AG04450 (cell line): ENCODE measurements at regions not wholly inside any gene's neighbourhood (a gene's known extent, or its start where the extent isn't known, plus 50 kb on each side); places are given as distances from the start of the nearest gene placed in this dataset.

Source experiments
- CTCF ChIA-PET: fragments of 300-600, 350-600 bp; formaldehyde crosslinking; extraction: SDS; loops from one replicate; lab custom pipeline; 2022; ENCODE audit warnings: antibody characterized with exemption, inconsistent platforms; lab: Charles Lee
- POLR2A ChIA-PET: fragments of 350-600 bp; formaldehyde crosslinking; extraction: SDS; loops from one replicate; lab custom pipeline; 2021; ENCODE audit warnings: antibody characterized with exemption, inconsistent platforms; lab: Yijun Ruan, JAX
- DNase-seq: peaks from one replicate; pipeline ENCODE4 v3.0.0-alpha.2; 2011; ENCODE audit warnings: low read depth, low spot score
- H3K27ac ChIP-seq: one replicate; pipeline ENCODE4 v1.5.1; 2012; ENCODE audit warnings: low read depth, low read length, control low read depth
- H3K27me3 ChIP-seq: one replicate; pipeline ENCODE4 v1.6.0; 2012; ENCODE audit warnings: low read length; ENCODE audit not compliant: control insufficient read depth, insufficient read depth
- H3K4me3 ChIP-seq: 2 replicates; pipeline ENCODE4 v1.5.1; 2011; ENCODE audit warnings: mild to moderate bottlenecking, low read depth, low read length, control low read depth
- H3K9me3 ChIP-seq: 2 replicates; pipeline ENCODE4 v1.5.1; 2012; ENCODE audit warnings: low read length; ENCODE audit not compliant: control insufficient read depth, insufficient read depth
- TF ChIP-seq, protein P1 (sequence below): IDR thresholded peaks from 2 replicates; pipeline ENCODE4 v1.5.1; 2011; ENCODE audit warnings: low read depth, low read length, control low read depth, inconsistent platforms

- ChIA-PET POLR2A (no interaction called here), CTCF (no interaction called here)
- Histone ChIP-seq H3K9me3 (no peaks in the 10 kb centered on the region), H3K27me3 (no peaks in the 10 kb centered on the region), H3K4me3 (no peak overlapping the region), H3K27ac (no peak overlapping the region)
- DNase-seq: no peak
- TF ChIP-seq, protein P1, sequence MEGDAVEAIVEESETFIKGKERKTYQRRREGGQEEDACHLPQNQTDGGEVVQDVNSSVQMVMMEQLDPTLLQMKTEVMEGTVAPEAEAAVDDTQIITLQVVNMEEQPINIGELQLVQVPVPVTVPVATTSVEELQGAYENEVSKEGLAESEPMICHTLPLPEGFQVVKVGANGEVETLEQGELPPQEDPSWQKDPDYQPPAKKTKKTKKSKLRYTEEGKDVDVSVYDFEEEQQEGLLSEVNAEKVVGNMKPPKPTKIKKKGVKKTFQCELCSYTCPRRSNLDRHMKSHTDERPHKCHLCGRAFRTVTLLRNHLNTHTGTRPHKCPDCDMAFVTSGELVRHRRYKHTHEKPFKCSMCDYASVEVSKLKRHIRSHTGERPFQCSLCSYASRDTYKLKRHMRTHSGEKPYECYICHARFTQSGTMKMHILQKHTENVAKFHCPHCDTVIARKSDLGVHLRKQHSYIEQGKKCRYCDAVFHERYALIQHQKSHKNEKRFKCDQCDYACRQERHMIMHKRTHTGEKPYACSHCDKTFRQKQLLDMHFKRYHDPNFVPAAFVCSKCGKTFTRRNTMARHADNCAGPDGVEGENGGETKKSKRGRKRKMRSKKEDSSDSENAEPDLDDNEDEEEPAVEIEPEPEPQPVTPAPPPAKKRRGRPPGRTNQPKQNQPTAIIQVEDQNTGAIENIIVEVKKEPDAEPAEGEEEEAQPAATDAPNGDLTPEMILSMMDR: no peak
Measured at GRCh38 chr11:91731051-91731450, 493.6 kb upstream of the FAT3 start.

GRCh38 chr11:91730620-91731019 lies 494.0 kb upstream of the FAT3 start:
- no peak for DNase-seq
- CTCF ChIA-PET: no interaction called here
- H3K4me3 ChIP-seq: no peak overlapping the region
- no peaks in the 10 kb centered on the region for H3K9me3 ChIP-seq
- TF ChIP-seq, protein P1: no peak
- no peak overlapping the region for H3K27ac ChIP-seq
- no peaks in the 10 kb centered on the region for H3K27me3 ChIP-seq
- POLR2A ChIA-PET: no interaction called here

DNA sequence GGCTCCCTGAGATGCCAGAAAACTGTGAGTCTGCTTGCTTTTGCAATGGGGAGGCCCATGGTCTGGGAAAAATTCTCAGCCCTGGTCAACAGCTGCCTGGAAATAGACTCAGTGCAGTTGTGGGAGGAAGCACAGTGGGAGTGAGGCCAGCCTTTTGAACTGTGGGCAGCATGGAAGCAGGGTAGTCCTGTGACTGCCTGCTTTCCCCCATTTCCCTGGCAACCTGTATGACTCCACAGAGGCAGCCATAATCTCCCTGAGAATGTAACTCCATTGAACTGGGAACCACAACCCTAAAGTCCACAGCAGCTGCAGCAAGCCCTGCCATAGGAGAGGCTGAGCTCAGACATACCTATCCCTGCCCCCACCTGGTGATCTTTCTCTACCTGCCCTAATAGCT lies 494.6 kb upstream of the FAT3 start:
- Histone ChIP-seq H3K27me3 (no peaks in the 10 kb centered on the region), H3K9me3 (no peaks in the 10 kb centered on the region), H3K4me3 (no peak overlapping the region), H3K27ac (no peak overlapping the region)
- no peak for DNase-seq
- TF ChIP-seq, protein P1: no peak
- ChIA-PET POLR2A (no interaction called here), CTCF (no interaction called here)

DNA sequence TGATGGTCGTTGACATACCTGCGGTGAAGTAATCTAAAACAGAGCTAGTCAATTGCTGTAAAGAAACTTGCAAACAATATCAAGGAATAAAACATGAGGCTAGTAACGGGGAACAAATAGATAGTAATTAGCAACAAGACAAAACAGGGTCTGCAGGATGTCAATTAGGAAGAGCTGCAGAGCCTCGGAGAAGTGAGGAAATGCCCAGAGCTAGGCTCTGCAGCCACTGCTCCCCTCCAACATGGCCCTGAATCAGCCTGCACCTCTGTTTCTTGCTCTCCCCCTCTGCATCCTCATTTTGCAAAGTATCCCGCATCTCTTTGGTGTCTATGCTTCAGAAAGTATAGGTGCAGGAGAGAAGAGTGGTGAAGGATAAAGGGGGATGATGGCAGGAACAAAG lies 507.4 kb upstream of the FAT3 start:
- no peaks in the 10 kb centered on the region for H3K9me3 ChIP-seq
- H3K27me3 ChIP-seq: no peaks in the 10 kb centered on the region
- CTCF ChIA-PET: no interaction called here
- TF ChIP-seq, protein P1: no peak
- DNase-seq: no peak
- H3K27ac ChIP-seq: no peak overlapping the region
- POLR2A ChIA-PET: no interaction called here
- no peak overlapping the region for H3K4me3 ChIP-seq

DNA sequence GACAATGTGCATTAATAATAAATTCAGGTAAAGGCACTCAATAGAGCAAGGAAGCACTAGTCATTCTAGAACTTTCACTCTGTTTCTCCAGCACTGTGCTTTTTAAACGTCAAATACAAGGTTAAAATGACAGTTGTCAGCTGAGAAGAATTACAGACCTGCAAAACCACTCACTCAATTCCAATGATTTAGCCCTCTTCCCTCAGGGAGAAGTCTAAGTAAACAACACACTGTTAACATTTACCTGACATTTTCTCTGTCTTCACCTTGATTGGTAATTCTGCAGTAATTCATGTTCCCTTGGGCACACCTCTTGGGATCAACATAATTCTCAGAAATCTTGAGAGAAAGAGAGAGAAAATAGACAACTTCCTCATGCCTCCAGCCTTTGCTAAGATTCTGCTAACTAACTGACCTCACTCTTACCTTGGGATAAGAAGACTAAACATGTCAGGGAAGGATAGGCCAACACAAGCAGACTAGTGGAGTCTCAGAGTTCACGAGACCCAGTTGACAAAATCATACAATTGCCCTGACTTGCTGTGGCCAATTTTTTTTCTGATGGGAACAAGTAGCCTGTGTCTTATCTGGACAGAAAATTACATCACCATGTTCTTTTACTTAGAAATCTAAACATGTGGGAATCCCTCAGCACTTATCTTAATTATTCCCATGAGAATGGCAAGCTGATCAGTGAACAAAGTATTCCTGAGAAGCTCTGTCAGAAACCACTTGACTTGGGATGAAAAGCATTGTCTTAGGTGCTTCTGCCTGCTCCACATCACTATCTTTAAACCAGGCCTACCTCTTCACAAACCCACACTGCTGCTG lies 516.8 kb upstream of the FAT3 start:
- POLR2A ChIA-PET: no interaction called here
- H3K27me3 ChIP-seq: no peaks in the 10 kb centered on the region
- H3K27ac ChIP-seq: no peak overlapping the region
- no peak for DNase-seq
- CTCF ChIA-PET: no interaction called here
- no peaks in the 10 kb centered on the region for H3K9me3 ChIP-seq
- no peak overlapping the region for H3K4me3 ChIP-seq
- TF ChIP-seq, protein P1: no peak
